A172 (cell line): ENCODE measurements at regions not wholly inside any gene's neighbourhood (a gene's known extent, or its start where the extent isn't known, plus 50 kb on each side); places are given as distances from the start of the nearest gene placed in this dataset.

Experiments
- DNase-seq: peaks from one replicate; pipeline ENCODE4 v3.0.0-alpha.2; 2015; ENCODE audit warnings: low spot score

DNA sequence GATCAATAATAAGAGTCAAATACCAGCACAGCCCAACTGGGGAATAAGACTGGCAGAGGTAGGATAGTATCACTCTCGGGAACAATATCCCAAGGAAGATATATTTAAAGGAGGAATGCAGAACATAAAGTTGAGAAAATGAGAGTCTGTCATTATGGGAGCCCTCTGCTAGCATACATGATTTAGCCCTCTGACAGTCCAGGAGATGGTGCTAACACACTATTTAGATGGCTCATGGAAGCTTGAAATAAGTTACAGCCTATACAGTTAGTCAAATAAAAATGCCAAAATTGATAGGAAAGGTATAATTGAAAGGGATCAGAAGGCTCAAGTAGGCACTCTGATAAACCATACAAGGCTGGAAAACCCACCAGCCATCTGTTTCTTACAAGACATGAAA, 201.0 kb upstream of the NEIL3 start:
- no peak for DNase-seq

GRCh38 chr4:177109769-177110168, 199.9 kb upstream of the NEIL3 start:
- DNase-seq, result no peak

DNA sequence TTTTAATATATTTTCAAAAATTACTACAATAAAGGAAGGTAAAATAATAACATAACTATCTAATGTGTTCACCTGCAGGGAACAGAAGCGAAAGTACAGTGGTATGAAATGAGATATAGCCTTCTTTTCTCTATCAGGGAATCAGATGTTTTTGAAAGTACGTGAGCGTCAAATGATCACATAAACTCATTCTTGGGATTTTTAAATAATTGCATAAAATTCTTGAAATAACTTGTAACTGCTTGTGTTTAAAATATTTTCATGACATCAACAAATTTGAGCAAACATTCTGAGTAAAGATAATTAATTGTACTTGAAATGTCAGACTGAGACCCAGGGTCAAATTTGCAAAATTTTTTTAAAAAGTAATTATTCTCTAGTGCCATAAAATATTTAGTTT, 193.5 kb upstream of the NEIL3 start:
- no peak for DNase-seq

GRCh38 chr4:177117256-177117655, 192.4 kb upstream of the NEIL3 start:
- no peak for DNase-seq

DNA sequence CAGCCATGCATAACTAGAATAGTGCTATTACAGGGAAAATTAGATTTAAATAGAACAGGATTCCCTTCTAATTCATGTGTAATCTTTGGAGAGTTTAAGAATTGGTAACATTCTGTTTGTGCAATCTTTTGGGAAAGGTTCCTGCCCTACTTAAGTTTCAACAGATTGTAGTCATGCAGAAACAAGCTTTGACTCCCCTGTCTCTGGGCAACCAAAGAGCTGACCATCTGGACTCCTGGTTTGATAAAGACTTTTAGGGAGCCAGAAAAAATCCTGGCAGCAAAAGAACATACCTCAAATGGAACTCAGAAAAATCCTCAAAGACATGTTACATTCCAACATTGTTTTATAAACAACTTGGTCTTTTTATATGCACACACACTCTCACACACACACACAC, 191.1 kb upstream of the NEIL3 start:
- peak; percentile 17 for DNase-seq

GRCh38 chr4:177119021-177119471, 190.6 kb upstream of the NEIL3 start:
- no peak for DNase-seq

- DNase-seq, result no peak
These were observed 190.0 kb upstream of the NEIL3 start for GRCh38 chr4:177119691-177120090.

GRCh38 chr4:177123811-177124210, 185.9 kb upstream of the NEIL3 start:
- no peak for DNase-seq

- no peak for DNase-seq
These were observed 185.2 kb upstream of the NEIL3 start for GRCh38 chr4:177124349-177125064.

DNA sequence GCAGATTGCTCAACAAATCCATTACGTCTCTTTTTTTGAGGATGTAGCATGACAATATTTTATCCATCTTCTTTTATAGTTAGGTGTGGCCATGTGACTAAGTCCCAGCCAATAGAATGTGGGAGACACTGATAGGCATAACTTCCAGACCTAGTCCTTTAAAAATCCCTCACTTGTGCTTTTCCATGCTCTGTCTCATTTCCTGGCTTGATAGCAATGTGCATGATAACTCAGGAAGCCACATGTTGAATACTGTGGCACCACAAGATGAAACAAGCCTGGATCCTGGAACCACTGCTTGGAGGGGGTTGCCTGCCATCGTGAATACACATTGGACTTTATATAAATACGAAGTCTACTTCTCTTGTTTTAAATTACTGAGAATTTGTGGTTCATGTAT, 184.0 kb upstream of the NEIL3 start:
- DNase-seq, result no peak

DNA sequence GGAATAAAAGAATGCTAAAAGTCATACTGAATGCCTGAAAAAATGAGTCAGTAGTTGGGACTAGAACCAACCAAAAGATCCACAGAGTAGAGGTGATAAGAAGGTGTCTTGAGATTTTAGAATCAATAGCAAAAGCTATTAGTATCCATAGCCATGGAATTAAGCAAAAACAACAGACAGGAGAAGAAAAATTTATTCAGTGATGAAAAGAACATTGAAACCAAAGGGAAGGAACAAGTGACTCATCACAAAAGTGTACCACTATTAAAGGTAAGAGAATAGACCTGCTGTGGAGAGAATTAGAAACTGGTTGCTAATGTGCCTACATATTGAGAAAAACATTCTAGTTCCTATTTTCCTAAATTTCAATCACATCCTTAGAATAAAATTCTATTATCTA, 182.0 kb upstream of the NEIL3 start:
- DNase-seq, result no peak

- no peak for DNase-seq
These were observed 181.4 kb upstream of the NEIL3 start for GRCh38 chr4:177128306-177128705.

DNA sequence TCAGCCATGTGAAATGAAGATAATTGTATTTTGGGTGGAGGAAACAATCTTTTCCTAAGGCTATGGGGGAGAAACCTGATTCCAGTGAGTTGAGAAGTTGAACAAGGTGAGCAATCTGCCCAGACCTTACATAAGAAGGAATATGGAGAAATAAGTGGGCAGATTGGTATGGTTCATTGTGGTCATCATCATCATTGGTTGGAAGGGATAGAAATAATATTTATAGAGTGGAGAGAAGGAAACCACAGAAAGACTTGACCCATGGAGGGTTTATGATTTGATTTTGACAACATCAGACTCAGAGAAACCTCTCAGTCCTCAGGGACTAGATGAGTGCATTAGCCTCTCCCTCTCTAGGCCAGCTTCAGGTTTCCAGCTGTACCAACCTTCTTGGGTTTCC, 177.9 kb upstream of the NEIL3 start:
- DNase-seq, result no peak

- no peak for DNase-seq
These were observed 162.0 kb upstream of the NEIL3 start for GRCh38 chr4:177147668-177148067.

GRCh38 chr4:177155454-177155853, 154.2 kb upstream of the NEIL3 start:
- DNase-seq, result no peak

DNA sequence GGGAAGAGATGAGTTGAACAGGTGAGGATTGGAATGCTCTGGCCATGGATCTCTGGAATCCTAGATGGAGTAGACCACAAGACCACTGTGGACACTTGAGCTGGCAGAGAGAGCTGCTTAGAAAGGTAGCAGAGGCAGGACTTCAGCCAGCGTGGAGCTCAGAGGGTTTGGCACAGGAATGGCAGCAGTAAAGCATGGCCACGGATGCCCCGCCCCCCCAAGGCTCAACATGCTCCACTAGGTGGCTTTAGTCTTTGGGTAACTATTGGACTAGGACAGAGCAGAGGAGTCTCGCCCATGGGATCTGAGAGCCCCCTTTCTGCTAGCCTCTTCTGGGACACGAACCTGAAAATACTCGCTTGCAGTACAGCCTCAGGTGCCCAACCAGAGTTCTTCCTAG, 150.1 kb upstream of the NEIL3 start:
- DNase-seq, result no peak

DNA sequence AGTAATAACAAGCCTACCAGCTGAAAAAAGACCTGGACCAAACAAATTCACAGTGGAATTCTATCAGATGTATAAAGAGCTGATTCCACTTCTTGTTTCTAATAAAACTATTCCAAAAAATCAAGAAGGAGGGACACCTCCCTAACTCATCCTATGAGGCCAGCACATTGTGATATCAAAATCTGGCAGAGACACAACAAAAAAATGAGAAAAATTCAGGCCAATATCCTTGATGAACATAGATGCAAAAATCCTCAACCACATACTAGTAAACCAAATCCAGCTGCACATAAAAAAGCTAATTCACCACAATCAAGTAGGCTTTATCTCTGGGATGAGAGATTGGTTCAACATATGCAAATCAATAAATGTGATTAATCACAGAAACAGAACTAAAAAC, 147.9 kb upstream of the NEIL3 start:
- no peak for DNase-seq

GRCh38 chr4:177163532-177163931, 146.1 kb upstream of the NEIL3 start:
- DNase-seq, result no peak

GRCh38 chr4:177171588-177171987, 138.1 kb upstream of the NEIL3 start:
- no peak for DNase-seq

GRCh38 chr4:177175473-177175872, 134.2 kb upstream of the NEIL3 start:
- no peak for DNase-seq

GRCh38 chr4:177177541-177178081, 132.1 kb upstream of the NEIL3 start:
- DNase-seq, result no peak

DNA sequence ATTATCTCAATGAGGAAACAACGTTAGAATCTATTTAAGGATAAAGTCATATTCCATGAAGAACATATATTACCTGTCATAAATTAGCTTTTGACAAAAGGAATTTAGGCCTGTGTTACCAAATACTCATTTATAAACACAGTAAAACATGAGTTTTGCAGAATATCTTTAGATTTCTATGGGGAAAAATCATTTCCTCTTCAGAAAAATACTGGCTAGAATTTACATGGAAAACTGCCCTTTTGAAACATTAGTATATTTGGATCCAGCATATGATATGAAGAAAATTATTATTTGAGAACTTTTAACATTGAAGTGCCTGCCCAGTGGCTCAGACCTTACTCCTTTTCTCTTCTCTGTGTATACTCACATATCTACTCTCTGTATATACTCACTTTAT, 131.4 kb upstream of the NEIL3 start:
- no peak for DNase-seq

DNA sequence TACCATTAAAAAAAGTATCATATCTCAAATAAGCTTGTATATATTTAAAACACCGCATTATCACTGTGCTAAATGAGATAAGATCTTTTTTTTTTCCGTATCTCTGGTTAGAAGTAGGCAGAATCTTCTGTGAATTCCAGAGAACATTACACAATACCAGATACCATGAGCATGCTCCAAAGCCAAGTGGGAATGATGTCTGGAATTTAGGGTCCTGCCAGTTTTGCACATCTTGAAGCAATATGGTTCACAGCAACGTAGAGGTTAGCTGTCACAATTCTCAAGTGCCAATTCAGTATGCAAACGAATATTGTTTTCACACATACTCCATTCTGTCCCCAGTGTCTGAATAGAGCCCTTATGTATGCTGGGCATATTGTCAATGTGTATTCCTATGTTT, 127.5 kb upstream of the NEIL3 start:
- no peak for DNase-seq

DNA sequence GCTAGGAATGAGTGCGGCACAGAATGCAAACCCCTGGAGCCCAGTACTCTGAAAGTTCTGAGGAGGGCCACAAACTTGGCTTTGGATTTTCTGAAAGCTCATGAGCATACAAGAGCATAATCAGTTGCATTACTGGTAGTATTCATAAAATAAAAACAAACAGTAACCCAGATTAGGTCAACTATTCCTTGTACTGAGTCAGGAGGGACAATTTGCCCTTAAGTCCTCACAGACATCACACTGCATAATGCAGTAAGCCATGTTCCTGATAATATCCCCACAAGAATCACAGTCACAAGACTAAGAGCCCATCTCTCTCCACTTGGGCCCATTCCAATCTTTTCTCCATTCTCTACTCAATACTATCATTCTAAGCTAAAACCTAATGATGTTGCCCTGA, 126.9 kb upstream of the NEIL3 start:
- DNase-seq, result no peak
